Hematopoietic multipotent progenitor cell (in vitro differentiated cells): ENCODE measurements at regions not wholly inside any gene's neighbourhood (a gene's known extent, or its start where the extent isn't known, plus 50 kb on each side); places are given as distances from the start of the nearest gene placed in this dataset.

Source experiments
- DNase-seq, 3 donors: peaks; one replicate each; pipeline ENCODE4 v3.0.0-alpha.2; 2011 to 2015; ENCODE audit warnings: low read depth in 2 of 3, low spot score in 2 of 3

DNA sequence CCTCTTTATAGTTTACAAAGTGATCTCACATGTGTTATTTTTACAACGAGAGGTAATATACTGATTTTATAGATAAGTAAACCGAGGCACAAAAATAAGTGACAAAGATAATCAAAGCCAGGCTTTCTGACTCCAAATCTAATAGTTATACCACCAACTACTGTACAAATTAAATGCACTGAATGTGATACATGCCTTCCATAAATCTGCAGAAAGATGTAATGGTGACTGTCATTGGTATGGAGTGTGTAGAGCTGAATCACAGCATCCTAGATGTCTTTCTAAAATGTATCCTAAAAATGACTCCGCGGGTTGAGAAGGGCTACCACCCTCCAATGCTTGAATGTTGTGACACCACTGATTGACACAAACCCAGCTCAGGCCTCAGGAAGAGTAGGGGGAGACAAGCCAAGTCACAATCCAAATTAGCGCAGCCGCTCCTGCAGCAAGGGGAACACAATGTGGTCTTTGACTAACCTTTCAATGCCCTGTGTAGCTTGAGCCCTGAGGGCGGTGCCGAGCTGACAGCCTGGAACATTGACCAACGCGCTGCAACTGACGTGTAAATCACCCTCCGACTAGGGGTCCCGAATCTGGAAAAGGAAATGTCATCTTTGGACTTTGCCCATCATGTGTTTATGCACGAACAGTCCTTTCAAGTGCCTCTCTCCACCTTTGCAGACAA is 136.8 kb downstream of the OLIG3 start:
- no peak for DNase-seq

DNA sequence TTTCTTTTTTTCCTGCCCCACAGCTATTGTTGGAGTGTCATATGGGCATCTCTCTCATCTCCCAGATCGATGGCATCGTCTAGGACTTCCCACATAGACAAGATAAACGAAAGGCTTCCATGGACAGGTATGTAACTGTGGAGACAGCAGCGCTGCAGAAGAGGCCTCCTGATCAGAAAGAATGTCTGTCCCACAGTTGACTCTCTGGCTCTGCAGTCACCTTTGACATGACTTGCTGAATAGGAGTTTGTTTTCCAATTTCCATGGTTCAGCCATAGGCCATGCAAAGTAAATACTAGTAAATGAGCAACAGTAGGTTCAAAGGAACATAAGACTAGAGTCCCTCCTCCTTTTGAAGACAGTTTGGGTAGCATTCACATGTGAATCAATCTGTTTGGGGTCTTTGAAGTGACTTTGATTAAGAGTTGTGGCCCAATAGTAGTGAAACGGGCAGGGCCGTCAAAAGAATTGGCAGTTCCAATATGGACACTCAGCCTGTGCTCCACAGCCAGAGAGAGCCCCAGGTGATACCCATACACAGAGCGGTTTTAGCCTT is 134.7 kb upstream of the IFNGR1 start:
- no peak for DNase-seq

DNA sequence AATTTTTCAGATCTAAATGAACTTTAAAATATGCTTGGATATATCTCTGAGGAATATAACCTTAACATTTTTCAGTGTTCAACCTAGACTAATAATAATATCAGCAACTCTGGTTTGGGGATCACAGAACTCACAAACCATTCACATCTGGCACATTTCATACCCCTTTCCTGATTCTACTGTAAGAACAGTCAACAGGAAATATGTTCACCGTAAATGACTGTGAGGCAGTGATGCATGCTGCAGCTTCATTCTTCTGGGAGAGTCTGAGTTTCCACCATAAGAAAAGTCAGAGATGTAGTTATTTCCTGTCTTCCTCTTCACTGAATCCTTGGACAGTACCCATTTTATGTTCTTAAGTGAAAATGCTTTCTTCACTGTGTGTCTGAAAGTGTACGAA is 134.2 kb upstream of the IFNGR1 start:
- peak in 1 of 3 donors; percentile 5 for DNase-seq

DNA sequence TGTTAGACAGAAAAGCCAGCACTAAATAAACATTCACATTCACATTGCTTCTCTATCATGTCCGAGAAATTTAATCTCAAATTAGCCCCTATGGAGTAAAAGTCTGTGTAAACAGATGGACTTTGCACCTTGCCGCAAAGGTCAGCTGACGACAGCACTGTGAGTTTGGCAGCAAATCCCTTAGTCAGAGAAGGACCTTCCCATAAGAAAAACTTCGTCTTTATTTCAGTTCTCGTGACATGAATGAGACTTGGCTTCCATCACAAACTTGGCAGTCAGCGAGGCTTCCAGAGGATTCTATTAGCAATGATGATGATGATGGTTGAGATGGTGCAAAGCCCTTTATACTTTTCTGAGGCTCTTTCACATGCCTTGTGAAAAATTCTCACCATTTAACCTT is 133.7 kb upstream of the IFNGR1 start:
- DNase-seq = no peak

DNA sequence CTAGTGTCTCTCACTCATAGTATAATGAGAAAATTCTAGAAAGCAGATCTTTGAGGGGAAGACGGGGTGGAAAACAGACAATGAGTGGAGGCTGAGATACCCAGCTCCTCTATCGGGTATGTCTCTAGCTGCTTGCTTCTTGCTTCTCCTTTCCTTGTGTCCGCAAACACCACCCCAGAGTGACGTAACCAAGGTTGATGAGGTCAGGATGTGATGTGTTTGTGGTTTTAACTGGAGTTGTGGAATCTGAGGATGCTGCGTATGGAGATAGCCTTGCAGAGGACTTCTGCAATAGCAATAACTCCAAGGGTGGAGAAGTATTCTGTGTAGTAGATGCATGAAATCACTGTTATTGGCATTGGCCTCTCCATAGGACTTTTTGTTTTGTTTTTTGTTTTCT is 132.7 kb upstream of the IFNGR1 start:
- peak in 1 of 3 donors; percentile 13 for DNase-seq

DNA sequence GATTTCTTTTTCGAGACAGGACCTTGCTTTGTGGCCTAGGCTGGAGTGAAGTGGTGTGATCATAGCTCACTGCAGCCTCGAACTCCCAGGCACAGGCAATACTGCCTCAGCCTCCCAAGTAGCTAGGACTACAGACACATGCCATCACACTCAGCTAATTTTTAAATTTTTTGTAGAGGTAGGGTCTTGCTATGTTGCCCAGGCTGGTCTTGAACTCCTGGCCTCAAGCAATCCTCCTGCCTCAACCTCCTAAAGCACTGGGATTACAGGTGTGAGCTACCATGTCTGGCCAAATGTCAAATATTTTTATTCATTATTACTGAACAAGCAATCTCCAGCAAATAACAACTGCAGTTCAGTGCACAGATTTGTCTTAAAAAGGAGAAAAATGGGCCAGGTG is 131.7 kb upstream of the IFNGR1 start:
- no peak for DNase-seq

DNA sequence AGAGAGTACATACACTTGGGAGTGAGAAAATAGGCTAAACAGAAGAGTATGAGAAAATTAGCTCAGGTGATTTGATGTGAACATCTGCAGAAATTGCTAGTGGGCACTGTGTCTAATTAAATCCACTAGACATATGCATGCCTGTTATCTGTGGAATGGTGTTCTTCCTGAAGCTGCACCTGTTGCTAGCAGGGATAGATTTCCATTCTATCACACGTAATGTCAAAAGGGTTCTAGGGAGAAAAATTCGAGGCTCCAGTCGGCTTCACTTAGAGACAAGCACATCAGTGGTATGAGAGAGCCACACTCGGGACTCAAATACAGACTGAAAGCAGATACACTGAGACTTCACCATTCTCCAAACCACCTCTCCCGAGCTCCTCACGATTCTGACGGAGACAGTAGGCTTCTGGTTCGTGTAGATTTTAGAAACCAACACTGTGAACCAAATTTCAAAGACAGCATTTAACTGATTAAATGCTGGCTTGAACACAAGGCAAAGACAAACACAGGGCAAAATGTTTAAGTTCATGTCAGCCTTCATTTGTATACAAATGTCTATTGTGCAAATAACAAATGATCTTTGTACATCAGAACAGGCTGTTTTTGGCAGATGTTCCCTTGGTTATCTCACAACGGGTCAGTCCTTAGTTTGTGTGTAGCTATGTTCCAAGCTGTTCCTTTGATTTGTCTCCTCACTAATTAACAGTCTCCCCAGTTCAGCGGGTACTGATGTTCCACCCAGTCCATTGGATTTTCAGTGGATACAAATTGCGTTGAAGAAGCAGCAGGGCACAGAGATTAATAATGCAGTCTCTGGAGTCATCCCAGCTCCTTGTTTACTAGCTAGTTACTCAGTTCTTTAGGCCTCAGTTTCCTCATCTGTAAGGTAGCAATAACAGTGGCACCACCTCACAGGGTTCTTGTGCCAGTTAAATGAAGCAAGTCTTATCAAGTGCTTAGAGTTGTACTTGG is 131.0 kb upstream of the IFNGR1 start:
- no peak for DNase-seq

DNA sequence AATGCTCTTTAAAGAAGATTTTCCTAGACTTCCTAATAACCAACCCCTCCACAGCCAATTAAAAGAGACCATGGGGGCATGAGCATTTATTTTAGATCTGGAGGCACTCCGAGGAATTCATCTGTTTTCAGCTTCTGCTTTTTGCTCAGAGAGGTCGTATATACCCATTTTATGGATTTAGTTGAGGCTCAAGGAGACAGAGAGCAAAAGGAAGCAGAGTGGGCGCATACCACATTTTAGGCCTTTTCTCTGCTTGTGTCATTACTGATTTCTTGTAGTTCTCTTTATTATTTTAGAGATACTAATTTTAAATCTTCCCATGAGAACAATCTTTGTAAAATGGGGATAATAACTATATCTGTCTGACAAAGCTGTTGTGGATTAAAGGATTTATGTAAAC is 129.6 kb upstream of the IFNGR1 start:
- DNase-seq = no peak

DNA sequence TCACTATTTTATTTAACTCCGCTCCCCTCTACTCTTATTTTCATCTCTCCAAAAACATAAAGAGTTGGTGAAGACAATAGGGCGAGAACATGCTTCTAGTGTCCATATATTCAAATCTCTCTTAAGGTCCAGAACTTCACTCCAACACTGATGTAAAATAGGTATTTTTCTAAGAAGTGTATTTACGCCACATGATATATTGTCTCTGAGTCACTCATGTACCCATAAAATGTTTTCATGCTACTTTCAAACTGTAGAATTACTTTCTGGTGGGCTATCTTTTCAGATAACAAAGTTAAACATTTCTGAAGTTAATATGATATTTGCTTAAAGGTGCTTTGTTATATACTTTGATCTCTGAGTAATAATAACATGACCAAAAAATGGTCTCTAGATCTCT is 124.1 kb upstream of the IFNGR1 start:
- DNase-seq = no peak

DNA sequence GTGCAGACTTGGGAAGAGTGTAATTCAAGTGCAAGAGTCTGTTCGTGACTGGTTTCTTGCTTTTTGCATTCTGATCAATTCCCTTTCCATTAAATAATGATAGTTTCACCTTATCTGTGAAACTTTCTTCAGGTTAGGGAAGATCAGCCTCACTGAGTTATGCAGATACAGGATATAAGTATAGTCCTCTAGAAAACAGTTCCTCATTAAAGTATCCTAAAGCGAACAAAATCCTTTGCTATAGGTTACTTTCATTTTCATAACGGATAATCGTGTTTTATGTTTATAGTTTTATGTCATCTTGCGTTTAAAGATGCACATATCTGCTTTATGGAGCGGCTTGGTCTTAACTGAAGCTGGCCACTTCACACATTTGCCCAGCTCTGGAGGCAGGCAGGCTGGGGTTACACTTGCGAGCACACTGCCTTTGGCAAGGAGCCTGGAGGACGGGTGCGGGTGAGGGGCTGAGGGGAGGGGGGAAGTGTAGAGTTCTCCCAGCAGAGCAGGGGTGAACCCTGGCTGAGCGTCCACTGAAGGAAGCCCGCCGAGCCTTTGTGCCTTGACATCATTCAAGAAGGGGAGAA is 123.5 kb upstream of the IFNGR1 start:
- peak in 1 of 3 donors; percentile 7 for DNase-seq

DNA sequence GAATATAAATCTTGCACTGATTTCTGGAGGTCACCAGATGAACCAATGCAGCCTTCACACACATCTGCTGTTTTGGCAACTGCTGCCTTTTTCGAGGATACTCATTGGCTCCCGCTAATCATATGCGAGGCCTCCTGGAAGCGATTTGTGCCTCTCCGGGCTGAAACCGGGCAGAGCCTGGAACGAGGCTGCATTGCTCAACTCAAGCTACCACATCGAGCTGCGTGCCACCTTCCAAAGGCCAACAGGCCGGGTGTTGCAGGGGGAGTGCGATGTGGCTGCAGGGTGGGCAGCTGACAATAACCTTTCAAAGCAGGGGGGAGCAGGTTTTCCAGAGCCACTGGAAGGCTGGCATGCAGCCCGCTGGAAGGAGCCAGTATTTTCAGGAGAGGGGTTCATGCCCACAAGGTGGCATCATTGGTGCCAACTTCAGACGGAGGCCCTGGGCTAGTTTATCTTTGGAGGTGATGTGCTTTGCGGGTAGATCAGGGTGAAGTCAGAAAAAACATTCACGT is 122.6 kb upstream of the IFNGR1 start:
- peak; percentile 12 to 36 (median 17) for DNase-seq

DNA sequence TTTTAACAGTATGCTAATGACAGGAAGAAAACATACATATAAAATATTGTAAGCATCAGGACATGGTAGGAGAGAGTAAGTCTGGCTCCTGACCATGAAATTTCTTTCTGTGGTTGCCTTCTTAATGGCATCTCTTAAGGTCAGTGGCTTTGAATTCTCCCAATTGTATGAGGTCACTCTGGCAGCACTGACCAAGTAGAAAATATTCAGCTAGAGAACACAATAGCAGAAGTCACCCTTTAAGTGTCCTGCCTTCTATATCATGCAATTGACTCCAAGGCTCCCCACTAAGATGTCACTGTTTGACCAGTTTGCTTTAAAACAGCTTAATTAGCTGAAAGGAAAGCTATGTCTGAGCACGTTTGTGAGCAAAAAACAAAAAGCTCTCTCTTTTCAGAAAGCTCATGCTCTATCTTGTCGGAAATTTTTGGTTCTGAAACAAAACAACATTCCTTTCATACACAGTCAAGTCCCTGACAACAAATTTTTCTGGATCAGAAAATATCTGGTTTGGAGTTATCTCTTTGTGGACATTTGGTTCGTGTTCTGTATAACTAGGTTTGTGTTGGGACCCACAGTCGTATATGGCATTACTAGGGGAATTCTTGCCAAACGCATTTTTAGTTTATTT is 120.9 kb upstream of the IFNGR1 start:
- DNase-seq = no peak

DNA sequence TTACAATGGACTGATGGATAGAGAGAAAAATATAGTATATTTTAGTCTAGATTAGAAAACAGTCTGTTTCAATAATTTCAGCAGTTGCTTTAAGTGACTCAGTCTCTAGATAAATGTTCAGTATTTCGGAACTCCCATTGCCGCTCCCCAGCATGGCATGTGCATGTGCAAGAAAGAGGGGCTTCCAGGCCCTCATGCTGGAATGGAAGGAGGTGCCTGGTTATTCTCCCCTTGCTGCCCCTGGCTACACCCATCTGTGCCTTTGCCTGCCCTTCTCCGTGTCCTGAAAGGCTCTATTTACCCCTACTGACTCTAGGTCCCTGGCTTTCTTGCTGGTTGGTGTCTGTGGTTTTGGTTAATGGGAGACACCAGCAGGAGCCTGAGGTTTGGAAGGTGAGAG is 115.7 kb upstream of the IFNGR1 start:
- DNase-seq = no peak

DNA sequence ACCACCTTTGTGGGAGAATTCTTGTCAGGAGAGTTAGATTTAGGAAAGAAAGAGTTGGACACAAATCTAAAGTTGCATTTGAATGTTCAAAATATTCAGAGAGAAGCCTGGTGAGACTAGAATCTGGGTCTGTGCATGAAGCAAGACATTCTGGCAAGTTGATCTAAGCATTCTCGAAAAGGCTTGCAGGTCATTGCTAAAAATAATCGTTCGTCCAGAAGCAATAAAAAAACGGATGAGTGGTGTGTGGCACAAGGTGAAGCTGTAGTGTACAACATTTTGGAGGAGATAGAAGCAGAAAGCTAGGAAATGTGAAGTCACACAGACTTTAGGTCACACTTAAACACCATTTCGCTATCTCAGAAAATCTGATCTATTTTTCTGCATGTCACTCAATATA is 114.9 kb upstream of the IFNGR1 start:
- DNase-seq = no peak

DNA sequence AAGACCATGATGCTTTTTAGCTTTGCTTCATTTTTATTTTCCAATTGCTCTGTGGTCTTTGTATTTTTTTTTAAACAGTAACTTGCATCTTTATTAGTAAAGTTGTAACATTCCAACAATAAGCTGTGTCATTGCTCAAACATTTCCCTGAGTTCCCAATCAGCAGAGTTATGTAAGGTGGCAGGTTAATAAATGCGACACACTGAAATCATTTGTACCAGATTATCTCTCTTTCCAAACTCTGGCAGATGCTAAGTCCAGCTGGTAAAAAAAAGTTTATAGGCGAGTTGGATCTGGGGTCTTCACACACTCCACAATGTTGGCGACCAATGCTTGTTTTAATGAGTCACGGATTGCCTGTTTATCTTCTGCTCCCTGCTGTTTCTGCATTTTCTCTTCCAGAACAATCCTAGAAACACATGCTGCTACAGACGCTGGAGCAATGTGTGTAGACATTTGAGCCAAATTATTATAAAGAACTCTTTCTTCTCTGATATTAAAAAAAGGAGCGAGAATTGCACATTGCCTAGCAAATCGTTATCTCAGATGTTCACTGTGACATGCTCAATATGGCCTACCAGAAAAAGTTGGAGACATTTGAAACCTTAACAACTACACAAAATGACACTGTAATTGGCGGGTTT is 113.6 kb upstream of the IFNGR1 start:
- DNase-seq = no peak

DNA sequence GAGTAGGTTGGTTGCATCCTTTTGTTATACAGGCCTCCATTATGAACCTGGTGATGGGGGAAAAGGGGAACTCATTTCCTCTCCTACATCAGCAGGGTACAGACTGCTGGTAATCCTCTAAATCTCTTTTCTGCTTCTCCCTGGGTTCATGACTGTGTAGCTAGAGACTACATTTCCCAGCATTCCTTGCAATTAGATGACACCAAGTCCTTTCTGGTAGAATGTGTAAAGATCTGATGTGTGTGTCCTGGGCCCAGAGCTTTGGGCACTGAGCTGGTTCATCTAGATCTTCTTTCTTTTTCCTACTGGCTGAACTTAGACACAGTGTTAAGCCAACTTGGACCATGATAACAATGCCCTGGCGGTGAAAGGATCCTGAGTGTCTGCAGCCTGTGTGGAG is 104.7 kb upstream of the IFNGR1 start:
- no peak for DNase-seq

DNA sequence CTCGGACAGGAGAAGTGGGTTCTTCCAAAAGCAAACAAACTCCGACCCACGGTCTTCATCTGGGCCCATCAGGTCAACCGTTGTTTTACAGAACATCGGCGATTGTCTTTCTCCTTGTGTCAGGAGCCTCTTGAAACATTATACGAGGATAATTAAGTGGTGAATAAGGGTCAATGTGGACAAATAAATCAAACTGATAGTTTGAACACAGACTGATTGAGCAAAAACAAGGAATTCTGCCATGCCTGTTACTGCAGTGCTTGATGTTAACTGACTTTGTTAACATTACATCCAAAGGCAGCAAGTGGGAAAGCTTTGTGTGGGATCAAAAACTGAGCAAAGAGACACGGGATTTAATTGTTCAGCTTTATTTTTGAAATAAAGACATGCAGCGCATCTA is 101.1 kb upstream of the IFNGR1 start:
- DNase-seq = no peak

DNA sequence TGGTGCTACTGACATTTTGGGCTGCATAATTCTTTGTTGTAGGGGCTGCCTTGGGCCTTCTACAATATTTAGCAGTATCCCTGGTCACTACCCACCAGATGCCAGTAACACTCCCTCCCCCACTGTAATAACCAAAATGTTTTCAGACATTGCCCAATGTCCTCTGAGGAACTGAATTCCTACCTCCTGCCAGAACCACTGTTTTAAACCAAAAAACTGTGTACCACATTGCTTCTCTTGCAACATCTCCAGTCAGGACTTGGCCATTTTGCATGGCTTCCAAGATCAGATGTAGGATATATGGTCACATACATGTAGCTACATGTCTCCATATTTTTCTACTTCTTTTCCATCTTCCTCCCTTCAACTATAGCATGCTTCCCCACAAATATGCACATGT is 97.4 kb upstream of the IFNGR1 start:
- no peak for DNase-seq

DNA sequence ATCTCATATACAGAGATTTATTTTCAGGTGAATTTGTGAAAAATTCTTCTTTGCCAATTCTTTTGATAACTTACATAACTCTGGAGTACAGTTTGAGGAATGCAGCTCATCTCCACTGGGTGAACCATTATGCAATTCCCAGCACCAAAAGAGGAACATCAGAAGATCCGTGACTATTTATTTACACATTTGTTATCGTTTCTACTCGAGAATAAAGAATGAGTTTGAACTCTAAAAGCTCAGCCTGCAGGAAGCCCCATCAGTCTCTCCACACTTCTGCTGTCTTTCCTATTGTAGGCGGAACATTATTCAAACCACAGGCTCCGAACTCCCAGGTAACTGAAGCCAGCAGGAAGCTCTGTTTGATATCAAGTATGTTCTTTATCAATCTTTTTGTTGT is 95.9 kb upstream of the IFNGR1 start:
- DNase-seq = no peak
